SK-N-SH (cell line): ENCODE measurements at regions not wholly inside any gene's neighbourhood (a gene's known extent, or its start where the extent isn't known, plus 50 kb on each side); places are given as distances from the start of the nearest gene placed in this dataset.

Source experiments
- CTCF ChIP-seq: fragments of 200-600 bp; sonication (generic); IDR thresholded peaks from 2 replicates; pipeline ENCODE4 v1.6.1; 2017; ENCODE audit warnings: antibody characterized with exemption, mild to moderate bottlenecking, moderate library complexity
- EP300 ChIP-seq, 2 experiments: IDR thresholded peaks; 2 replicates each; pipeline versions ENCODE4 v1.4.0 to v1.6.1; 2012; ENCODE audit warnings: borderline replicate concordance in 1 of 2, low read depth in 1 of 2, low read length in 1 of 2
- EZH2phosphoT487 ChIP-seq: fragments of 200-600 bp; sonication (generic); IDR thresholded peaks from 2 replicates; pipeline ENCODE4 v1.6.1; 2017; ENCODE audit warnings: low read depth, mixed run types, mild to moderate bottlenecking, antibody characterized with exemption, moderate library complexity, borderline replicate concordance
- RFX5 ChIP-seq: IDR thresholded peaks from 2 replicates; pipeline ENCODE4 v1.6.1; 2012; ENCODE audit warnings: mild to moderate bottlenecking, improper control_type of control experiment, low read length
- SIN3A ChIP-seq: IDR thresholded peaks from 2 replicates; pipeline ENCODE4 v1.6.1; 2012; ENCODE audit warnings: low read depth, mild to moderate bottlenecking, low read length, moderate library complexity, borderline replicate concordance
- SMC3 ChIP-seq: IDR thresholded peaks from 2 replicates; pipeline ENCODE4 v1.6.1; 2012; ENCODE audit warnings: low read depth, low read length, improper control_type of control experiment

- TF ChIP-seq EZH2phosphoT487 (no peak), CTCF (no peak), SMC3 (no peak), EP300 (IDR thresholded peaks at IDR 0.05; ENCODE audit: borderline replicate concordance in 1 of 2, low read depth in 1 of 2, low read length in 1 of 2) (no peak), RFX5 (no peak), SIN3A (no peak)
Measured at GRCh38 chr14:83607682-83608081, 1922.3 kb upstream of the FLRT2 start.
